ENCODE measurements at regions not wholly inside any gene's neighbourhood (a gene's known extent, or its start where the extent isn't known, plus 50 kb on each side); places are given as distances from the start of the nearest gene placed in this dataset.

DNA sequence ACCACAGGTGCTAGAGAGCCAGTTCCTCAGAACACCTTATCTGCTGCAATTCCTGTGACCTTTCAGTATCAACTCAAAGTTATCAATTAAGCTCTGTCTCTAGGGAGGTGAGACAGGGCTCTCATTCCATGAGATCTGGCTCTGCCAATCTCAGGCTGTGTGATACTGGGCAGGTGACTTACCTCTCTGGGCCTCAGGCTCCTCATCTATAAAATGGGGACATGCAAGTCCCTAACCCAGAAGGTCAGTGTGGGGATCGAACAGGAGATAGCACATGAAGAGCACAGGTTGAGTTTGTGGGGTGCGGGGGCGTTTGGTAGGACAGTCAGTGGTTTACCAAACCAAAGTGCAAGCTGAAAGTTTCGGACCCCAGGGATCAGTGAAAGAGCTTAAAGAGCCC lies 319.3 kb upstream of the CCL2 start:
- H3K27ac ChIP-seq, result no peak overlapping the region
- TF ChIP-seq ZFX (IDR thresholded peaks at IDR 0.05), result no peak
- TF ChIP-seq CTCF (conservative IDR thresholded peaks at IDR 0.05), result no peak

- TF ChIP-seq ZFX (IDR thresholded peaks at IDR 0.05) (no peak), CTCF (conservative IDR thresholded peaks at IDR 0.05) (no peak)
- no peak overlapping the region for H3K27ac ChIP-seq
Measured at GRCh38 chr17:33936764-33937163, 318.3 kb upstream of the CCL2 start.

GRCh38 chr17:33939959-33940358 lies 315.1 kb upstream of the CCL2 start:
- TF ChIP-seq ZFX (IDR thresholded peaks at IDR 0.05), result no peak
- no peak for TF ChIP-seq CTCF (conservative IDR thresholded peaks at IDR 0.05)
- H3K27ac ChIP-seq, result no peak overlapping the region

GRCh38 chr17:33940769-33941370 lies 314.2 kb upstream of the CCL2 start:
- TF ChIP-seq ZFX (IDR thresholded peaks at IDR 0.05) (no peak), CTCF (conservative IDR thresholded peaks at IDR 0.05) (no peak)
- H3K27ac ChIP-seq, result no peak overlapping the region

DNA sequence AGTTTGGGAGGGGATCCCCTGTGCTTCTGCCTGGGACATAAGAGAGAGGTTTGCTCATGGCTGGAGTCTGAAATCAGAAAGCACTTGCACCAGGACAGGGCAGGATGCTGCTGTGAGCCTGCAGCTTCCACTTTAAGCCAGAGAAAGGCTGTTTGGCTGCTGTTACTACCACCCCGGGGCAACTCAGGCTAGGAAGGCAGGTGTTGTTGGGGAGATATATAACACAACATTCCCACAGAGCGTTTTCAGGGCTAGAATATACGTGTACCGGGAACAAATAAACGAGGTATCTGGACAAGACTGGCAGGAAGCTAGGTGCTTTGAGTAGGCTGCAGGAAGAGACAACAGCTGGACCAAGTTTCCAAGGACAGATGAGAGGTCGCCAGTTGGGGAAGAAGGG lies 313.3 kb upstream of the CCL2 start:
- TF ChIP-seq CTCF (conservative IDR thresholded peaks at IDR 0.05) (no peak), ZFX (IDR thresholded peaks at IDR 0.05) (no peak)

GRCh38 chr17:33942414-33942813 lies 312.7 kb upstream of the CCL2 start:
- no peak overlapping the region for H3K27ac ChIP-seq
- no peak for TF ChIP-seq CTCF (conservative IDR thresholded peaks at IDR 0.05)
- no peak for TF ChIP-seq ZFX (IDR thresholded peaks at IDR 0.05)

More for the DNA sequence above, 313.3 kb upstream of the CCL2 start:
- H3K27ac ChIP-seq, result no peak overlapping the region

DNA sequence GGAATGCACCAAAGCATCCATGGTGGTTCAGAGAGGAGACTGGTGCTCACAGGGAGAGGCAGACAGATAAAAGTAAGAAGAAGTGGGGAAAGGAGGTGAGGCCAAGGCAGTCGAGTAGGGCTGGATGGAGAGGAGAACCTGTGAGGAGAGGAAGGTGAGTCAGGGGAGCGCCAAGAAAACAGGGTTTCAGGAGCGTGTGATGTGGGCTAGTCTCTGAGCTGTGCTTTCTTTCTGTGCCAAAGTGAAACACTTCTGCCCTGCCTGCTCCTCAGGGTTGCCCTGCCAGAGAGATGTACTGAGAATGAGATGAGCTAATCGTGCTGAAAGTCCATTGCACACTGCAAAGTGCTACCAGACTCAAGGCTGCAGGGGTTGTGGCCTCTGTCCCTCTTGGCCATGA lies 310.7 kb upstream of the CCL2 start:
- no peak for TF ChIP-seq ZFX (IDR thresholded peaks at IDR 0.05)
- no peak for TF ChIP-seq CTCF (conservative IDR thresholded peaks at IDR 0.05)
- H3K27ac ChIP-seq, result no peak overlapping the region
